Stimulated activated CD8-positive, alpha-beta memory T cell treated with anti-CD3 and anti-CD28 coated beads, Interleukin-15, amount 100 ng/mL, for 4 hours (primary cell): ENCODE measurements at regions not wholly inside any gene's neighbourhood (a gene's known extent, or its start where the extent isn't known, plus 50 kb on each side); places are given as distances from the start of the nearest gene placed in this dataset.

ENCODE experiments used
- DNase-seq, 2 donors: peaks; one replicate each; pipeline ENCODE4 v3.0.0-alpha.2; 2020; ENCODE audit warnings: low read depth in 2 of 2

GRCh38 chr5:40043916-40044315 is 619.1 kb upstream of the DAB2 start:
- DNase-seq: no peak

GRCh38 chr5:40041452-40041851 is 616.7 kb upstream of the DAB2 start:
- DNase-seq: no peak

GRCh38 chr5:40037713-40038112 is 612.9 kb upstream of the DAB2 start:
- no peak for DNase-seq

GRCh38 chr5:40034441-40034840 is 609.7 kb upstream of the DAB2 start:
- DNase-seq: no peak

- DNase-seq: no peak
These were observed 608.6 kb upstream of the DAB2 start for GRCh38 chr5:40033411-40033810.

GRCh38 chr5:40033009-40033408 is 608.2 kb upstream of the DAB2 start:
- no peak for DNase-seq

GRCh38 chr5:40030661-40031060 is 605.9 kb upstream of the DAB2 start:
- DNase-seq: no peak

- no peak for DNase-seq
These were observed 605.1 kb upstream of the DAB2 start for GRCh38 chr5:40029711-40030495.

GRCh38 chr5:40027400-40027799 is 602.6 kb upstream of the DAB2 start:
- DNase-seq: no peak

GRCh38 chr5:40025586-40025985 is 600.8 kb upstream of the DAB2 start:
- no peak for DNase-seq

- no peak for DNase-seq
These were observed 597.3 kb upstream of the DAB2 start for GRCh38 chr5:40022057-40022456.

GRCh38 chr5:40021007-40021406 is 596.2 kb upstream of the DAB2 start:
- no peak for DNase-seq

GRCh38 chr5:40017918-40018317 is 593.1 kb upstream of the DAB2 start:
- DNase-seq: no peak

GRCh38 chr5:40017135-40017534 is 592.4 kb upstream of the DAB2 start:
- no peak for DNase-seq

GRCh38 chr5:40010436-40010835 is 585.7 kb upstream of the DAB2 start:
- no peak for DNase-seq

- DNase-seq: no peak
These were observed 581.5 kb upstream of the DAB2 start for GRCh38 chr5:40006260-40006659.

GRCh38 chr5:40001796-40002195 is 577.0 kb upstream of the DAB2 start:
- DNase-seq: no peak

GRCh38 chr5:39998518-39998917 is 573.7 kb upstream of the DAB2 start:
- DNase-seq: no peak

GRCh38 chr5:39995990-39996389 is 571.2 kb upstream of the DAB2 start:
- no peak for DNase-seq

- no peak for DNase-seq
These were observed 567.9 kb upstream of the DAB2 start for GRCh38 chr5:39992617-39993202.

GRCh38 chr5:39986614-39987013 is 561.8 kb upstream of the DAB2 start:
- DNase-seq: no peak

- no peak for DNase-seq
These were observed 555.3 kb upstream of the DAB2 start for GRCh38 chr5:39980056-39980455.

GRCh38 chr5:39977066-39977655 is 552.4 kb upstream of the DAB2 start:
- DNase-seq: no peak
